ENCODE measurements at regions not wholly inside any gene's neighbourhood (a gene's known extent, or its start where the extent isn't known, plus 50 kb on each side); places are given as distances from the start of the nearest gene placed in this dataset.

DNA sequence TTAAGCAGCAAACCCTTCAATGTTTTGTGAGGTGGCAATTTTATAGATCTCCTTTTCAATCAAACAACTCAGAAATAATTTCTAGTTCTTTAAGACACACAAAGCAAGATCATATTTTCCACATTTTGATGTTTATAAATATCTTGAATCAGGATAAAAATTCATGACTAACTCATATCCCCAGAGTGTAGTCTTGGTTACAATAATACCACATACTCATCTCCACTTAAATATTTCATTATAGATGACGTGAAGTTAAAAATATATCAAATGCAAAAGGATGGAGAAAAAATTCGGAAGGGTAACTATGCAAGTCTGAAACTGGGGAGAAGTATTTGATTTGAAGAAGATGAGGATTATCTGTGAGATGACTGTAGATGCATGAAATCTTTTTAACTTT is 59.8 kb upstream of the HIVEP1 start:
- TF ChIP-seq POLR2AphosphoS5 (IDR thresholded peaks at IDR 0.05; ENCODE audit: low read depth, low read length) (no peak), POLR2A (IDR thresholded peaks at IDR 0.05; ENCODE audit: low read depth, low read length) (no peak), TAF1 (IDR thresholded peaks at IDR 0.05; ENCODE audit: low read depth, low read length) (no peak)

All from GM12891 (cell line).